Kasumi-1 (cell line): ENCODE measurements at regions not wholly inside any gene's neighbourhood (a gene's known extent, or its start where the extent isn't known, plus 50 kb on each side); places are given as distances from the start of the nearest gene placed in this dataset.
"Not testable (repeated sequence)": the region's sequence is repeated elsewhere in the genome, so short reads cannot be mapped to it uniquely, and the experiment has no call there.

Experiments used
- DNase-seq, 2 experiments: peaks; one replicate each; lab custom pipeline; 2025; lab: John Stamatoyannopoulos, UW

DNA sequence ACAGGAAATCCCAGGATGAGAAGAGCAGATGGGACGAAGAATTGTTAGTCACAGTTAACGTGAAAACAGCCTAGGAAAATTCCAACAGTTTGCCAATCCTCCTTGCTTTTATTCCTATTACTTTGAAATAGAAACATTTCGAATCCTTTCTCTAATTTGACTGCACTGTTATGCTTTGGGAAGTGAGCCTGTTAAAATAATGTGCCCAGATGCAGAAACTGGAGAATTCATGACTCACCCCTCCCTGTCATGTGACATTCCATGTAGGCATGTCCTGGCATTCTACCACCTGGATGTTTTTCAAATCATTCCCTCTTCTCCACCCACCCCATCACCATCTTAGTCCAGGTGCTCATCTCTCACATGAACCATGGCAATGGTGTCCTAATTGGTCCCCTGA is 107.3 kb downstream of the MINAR1 start:
- no peak for DNase-seq

GRCh38 chr15:79540551-79540950 is 108.4 kb downstream of the MINAR1 start:
- DNase-seq, result peak in 1 of 2 experiments; percentile 1

GRCh38 chr15:79541196-79541595 is 109.1 kb downstream of the MINAR1 start:
- no peak for DNase-seq

DNA sequence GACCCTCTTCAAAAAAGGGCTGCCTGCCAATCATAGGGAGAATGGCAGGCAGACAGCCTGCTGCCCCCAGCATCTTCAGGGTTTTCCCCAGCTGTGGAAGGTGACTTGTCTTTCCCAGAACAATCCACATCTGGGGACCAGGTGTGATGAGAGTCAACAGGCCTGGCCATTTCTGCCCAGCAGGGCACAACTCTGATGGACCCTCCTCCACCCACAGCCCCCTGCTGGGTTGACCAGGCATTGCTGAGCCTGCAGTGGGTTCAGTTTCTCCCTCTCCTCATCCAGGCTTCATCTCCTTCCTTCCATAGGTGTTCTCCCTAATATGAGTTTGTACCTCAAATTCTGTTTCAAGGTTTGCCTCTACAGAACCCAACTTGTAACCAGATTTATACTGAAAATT is 111.0 kb downstream of the MINAR1 start:
- DNase-seq, result no peak

DNA sequence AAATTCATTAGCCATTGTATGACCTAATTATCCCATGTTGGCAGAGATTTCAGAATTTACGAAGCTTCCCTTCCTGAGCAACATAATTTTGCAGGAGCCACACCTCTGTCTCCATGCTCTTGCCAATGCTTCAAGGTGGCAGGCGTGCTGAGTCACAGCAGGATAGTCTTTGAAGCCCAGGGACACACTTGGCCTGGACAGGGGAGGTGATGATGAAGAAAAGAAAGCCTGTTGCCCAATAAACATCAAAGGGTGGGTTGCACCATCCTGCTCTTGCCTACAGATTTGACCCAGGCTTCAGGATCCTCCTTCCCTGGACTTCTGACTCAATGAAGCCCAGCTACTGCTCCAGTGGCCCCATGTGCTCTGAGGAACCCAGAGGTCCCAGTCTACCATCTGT is 117.1 kb downstream of the MINAR1 start:
- DNase-seq, result no peak

DNA sequence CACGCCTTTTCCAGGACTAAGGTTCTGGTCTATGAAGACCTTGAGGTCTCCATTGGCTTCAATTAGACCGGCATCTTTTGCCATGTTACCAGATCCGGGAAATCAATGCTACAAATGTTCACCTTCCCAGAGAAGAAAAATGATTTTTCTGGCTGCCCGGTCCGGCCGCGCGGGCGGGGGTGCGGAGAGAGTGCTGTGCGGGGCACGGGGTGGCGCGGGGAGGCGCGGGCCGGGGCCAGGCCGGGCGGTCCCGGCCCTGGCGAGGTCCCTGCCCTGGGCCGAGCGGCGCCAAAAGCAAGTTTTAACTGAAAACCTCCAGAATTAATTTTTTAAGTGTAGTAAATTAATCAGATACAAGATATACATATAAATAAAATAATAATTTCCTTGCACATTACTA is 128.2 kb downstream of the MINAR1 start:
- no peak for DNase-seq

GRCh38 chr15:79561982-79562381 is 129.8 kb downstream of the MINAR1 start:
- no peak for DNase-seq

GRCh38 chr15:79562403-79562815 is 130.3 kb downstream of the MINAR1 start:
- DNase-seq, result no peak

DNA sequence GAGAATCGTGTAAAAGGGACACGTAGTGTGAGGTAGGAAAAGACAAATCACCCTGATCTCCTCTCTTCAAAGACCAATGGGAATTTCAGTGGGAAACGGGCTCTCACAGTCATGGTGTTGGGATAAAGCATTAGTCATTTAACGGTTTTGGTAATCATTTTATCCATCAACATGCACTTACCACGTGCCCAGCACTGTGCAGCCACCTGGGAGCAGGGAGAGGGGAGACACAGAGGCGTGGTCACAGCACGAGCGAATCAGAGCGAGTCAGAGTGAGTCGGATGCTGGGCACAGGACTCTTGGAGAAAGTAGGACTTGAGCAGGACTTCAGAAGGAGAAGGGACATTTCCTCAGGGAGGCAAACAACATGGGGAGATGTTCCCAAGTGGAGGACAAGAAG is 130.8 kb downstream of the MINAR1 start:
- DNase-seq, result no peak

GRCh38 chr15:79570004-79570403 is 137.9 kb downstream of the MINAR1 start:
- no peak for DNase-seq

DNA sequence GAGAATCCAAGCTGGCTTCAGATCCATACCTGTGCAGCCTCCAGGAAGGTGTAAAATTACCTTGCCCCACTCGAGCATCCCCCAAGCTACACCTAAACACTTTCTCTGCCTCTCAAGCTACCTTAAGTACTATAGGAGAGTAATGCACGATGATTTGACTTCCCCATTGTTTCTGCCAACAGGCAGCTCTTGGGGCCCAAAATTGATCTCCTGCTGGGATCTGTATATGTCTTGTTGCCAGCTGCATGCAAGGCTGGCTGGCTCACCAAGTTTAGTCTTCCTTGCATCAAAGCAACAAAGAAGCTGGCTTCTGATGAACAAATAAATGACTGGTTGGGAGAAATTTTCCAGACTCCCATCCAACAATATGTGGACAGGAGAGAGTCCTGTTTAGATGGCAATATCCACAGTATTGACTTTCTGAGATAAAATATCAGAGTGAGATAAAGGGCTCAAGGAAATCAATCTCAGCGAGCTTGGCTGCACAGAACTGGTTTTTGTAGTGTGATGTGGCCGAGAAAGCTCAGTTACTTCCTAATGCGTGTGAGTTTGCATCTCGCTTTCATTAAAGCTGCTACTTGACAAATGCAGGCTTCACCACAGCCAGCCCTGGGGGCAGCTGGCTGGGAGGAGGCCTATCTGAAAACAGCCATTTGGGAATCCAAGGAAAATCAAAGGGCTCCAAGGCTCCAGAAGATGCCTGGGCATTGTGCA is 140.7 kb downstream of the MINAR1 start:
- DNase-seq, result no peak

GRCh38 chr15:79574431-79575273 is 142.5 kb downstream of the MINAR1 start:
- not testable (repeated sequence) for DNase-seq

DNA sequence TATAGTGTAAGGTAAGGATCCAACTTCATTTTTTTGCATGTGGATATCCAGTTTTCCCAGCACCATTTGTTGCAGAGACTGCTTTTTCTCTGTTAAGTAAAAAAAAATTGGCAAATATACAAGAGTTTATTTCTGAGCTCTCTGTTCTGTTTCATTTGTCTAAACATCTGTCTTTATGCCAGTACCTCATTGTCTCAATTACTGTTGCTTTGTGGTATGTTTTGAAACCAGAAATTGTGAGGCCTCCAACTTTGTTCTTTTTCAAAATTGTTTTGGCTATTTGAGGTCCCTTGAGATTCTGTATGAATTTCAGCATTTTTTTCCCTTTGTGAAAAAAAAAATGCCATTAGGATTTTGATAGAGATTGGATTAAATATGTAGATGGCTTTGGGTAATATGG is 150.5 kb downstream of the MINAR1 start:
- no peak for DNase-seq

- DNase-seq, result no peak
Measured at GRCh38 chr15:79592126-79592525, 160.0 kb downstream of the MINAR1 start.

DNA sequence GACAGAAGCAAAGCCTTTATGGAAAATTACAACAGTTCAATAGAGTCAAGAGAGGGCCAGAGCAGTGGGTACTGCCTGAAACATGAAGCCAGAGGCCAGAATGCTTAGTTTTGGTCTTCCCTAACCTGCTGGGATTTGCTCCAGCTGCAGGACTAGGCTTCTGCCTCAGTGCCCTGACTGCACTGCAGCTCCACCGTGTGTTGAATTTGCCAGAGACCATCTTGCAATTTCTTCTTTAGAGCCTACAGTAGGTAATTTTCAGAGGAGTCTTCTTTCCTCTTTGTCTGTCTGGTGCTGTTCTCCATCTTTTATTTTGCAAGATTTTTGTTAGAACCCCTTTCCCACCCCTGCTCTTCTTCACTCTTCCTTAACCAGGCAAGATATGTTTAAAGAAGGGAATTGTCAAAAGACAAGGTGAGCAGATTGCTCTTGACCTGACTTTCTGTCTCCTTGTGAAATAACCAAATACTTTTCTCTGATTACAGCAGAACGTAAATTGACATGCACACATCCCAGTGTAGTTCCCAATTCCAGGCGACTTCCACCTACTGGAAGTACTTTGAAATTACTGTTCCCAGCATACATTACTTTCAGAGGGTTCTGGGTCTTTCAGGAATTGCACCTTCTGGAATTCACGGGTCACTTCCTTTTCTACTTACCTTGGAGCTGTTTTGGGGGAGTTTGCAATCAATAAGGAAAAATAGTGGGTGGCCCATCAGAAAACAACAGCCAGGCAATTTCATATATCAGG is 161.2 kb downstream of the MINAR1 start:
- DNase-seq, result no peak

GRCh38 chr15:79595306-79595705 is 163.2 kb downstream of the MINAR1 start:
- no peak for DNase-seq

- DNase-seq, result peak; percentile 23 to 56
Measured at GRCh38 chr15:79595995-79596622, 164.0 kb downstream of the MINAR1 start.

- DNase-seq, result no peak
Measured at GRCh38 chr15:79598639-79599038, 166.5 kb downstream of the MINAR1 start.

DNA sequence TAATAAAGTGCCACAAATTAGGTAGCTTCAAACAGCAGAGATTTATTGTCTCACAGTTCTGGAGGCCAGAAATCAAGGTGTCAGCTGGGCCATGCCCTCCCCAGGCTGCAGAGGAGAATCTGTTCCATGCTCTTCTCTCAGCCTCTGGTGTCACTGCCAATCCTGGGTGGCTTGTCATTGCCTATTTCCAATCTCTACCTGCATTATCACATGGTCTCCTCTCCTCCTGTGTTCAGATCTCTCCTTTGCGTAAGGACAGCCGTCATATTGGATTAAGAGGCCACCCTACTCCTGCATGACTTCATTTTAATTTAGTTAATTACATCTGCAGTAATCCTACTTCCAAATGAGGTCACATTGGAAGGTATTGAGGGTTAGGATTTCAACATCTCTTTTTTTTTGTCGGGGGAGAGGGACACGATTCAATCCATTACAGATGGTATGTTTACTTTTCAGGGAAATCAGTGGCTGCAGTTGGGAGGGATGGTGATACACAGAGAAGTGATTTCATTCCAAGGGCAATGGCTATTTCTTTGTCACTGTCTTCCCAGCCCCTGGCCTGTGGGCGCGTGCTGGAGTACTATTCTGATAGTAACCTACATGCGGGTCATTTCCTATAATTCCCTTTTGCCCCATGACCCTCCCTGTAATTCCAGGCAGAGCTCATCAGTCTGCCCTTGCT is 169.4 kb downstream of the MINAR1 start:
- no peak for DNase-seq

DNA sequence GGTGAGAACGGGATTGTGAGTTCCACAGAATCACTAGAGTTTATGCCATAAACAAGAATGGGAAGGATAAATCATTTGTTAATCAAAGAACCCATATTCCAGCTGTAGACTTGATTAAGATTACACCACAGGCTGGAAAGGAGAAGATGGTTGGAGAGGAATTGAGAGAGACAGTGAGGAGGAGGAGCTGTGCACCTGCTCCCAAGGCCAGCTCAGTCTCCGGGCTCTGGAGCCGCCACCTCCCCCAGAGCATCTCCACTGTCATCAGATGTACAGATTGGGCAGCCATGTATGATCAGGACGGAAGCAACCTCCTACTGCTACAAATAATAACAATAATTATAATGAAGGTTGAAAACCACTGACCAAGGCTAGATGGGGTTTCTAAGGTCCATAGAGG is 170.0 kb downstream of the MINAR1 start:
- DNase-seq, result no peak

DNA sequence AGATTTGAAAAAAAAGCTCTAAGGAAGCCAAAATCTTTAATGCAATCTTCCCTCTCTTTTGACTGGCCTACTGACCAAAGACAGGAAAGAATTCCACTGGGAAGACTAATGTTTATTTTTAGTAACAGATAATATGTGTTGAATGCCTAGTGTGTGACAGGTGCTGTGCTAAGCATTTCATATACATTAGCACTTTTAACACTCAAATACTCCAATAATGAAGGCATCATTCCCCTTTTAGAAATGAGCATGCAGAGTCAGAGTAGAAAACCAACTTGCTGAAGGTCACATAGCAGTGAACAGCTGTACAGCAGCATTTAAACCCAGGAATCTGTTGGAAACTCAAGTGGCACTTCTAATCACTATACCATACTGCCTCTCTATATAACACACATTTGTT is 170.6 kb downstream of the MINAR1 start:
- DNase-seq, result no peak
